T47D (cell line): ENCODE measurements at regions not wholly inside any gene's neighbourhood (a gene's known extent, or its start where the extent isn't known, plus 50 kb on each side); places are given as distances from the start of the nearest gene placed in this dataset.
A peak's percentile ranks its signal among the peaks of the same experiment; 100 is the strongest.
"Not testable (repeated sequence)": the region's sequence is repeated elsewhere in the genome, so short reads cannot be mapped to it uniquely, and the experiment has no call there.

Experiments
- DNase-seq, 2 experiments: peaks; one replicate each; pipeline versions ENCODE4 v3.0.0 to v3.0.0-alpha.2; 2011 to 2012; ENCODE audit warnings: low read depth in 1 of 2, low spot score in 1 of 2
- JUND ChIP-seq: IDR thresholded peaks from 2 replicates; pipeline ENCODE4 v1.6.1; 2012; ENCODE audit warnings: low read depth
- in situ Hi-C: cut with HindIII; loops from 2 replicates; pipeline ENCODE4 v1.10.0; 2016; ENCODE audit warnings: low sequenced_read_pairs, low pct_unique_long_range_greater_than_20kb

GRCh38 chr10:78096486-78096885, 62.8 kb downstream of the RPS24 start:
- DNase-seq, in situ Hi-C loops: not testable (repeated sequence)

GRCh38 chr10:78102593-78102992, 68.9 kb downstream of the RPS24 start:
- in situ Hi-C loops, result not testable (repeated sequence)

GRCh38 chr10:78109210-78109609, 75.5 kb downstream of the RPS24 start:
- TF ChIP-seq JUND, result no peak
- DNase-seq, result no peak
- in situ Hi-C loops, result no loop called here

More at GRCh38 chr10:78102593-78102992, 68.9 kb downstream of the RPS24 start:
- not testable (repeated sequence) for DNase-seq

- no peak for DNase-seq
- TF ChIP-seq JUND, result no peak
- in situ Hi-C loops, result no loop called here
Observed at GRCh38 chr10:78115135-78115853, 81.6 kb downstream of the RPS24 start.

- no peak for DNase-seq
- TF ChIP-seq JUND, result no peak
- in situ Hi-C loops, result no loop called here
Observed at GRCh38 chr10:78116361-78116760, 82.7 kb downstream of the RPS24 start.

GRCh38 chr10:78118591-78118990, 84.9 kb downstream of the RPS24 start:
- in situ Hi-C loops, result no loop called here
- TF ChIP-seq JUND, result no peak
- DNase-seq, result no peak

GRCh38 chr10:78121801-78122200, 88.1 kb downstream of the RPS24 start:
- TF ChIP-seq JUND, result no peak
- no peak for DNase-seq
- in situ Hi-C loops, result no loop called here

GRCh38 chr10:78124167-78124566, 90.5 kb downstream of the RPS24 start:
- DNase-seq, result no peak
- TF ChIP-seq JUND, result no peak
- in situ Hi-C loops, result no loop called here

- no peak for TF ChIP-seq JUND
- in situ Hi-C loops, result no loop called here
- DNase-seq, result no peak
Observed at GRCh38 chr10:78129211-78129610, 95.5 kb downstream of the RPS24 start.

GRCh38 chr10:78130966-78131710, 97.5 kb downstream of the RPS24 start:
- in situ Hi-C loops, result no loop called here
- TF ChIP-seq JUND, result no peak
- DNase-seq, result no peak

GRCh38 chr10:78134773-78135306, 101.2 kb downstream of the RPS24 start:
- in situ Hi-C loops, result no loop called here
- no peak for TF ChIP-seq JUND
- peak in 1 of 2 experiments; percentile 42 for DNase-seq

- in situ Hi-C loops, result no loop called here
- TF ChIP-seq JUND, result no peak
- DNase-seq, result no peak
Observed at GRCh38 chr10:78137147-78137546, 103.5 kb downstream of the RPS24 start.

- no peak for DNase-seq
- TF ChIP-seq JUND, result no peak
- in situ Hi-C loops, result no loop called here
Observed at GRCh38 chr10:78139341-78139740, 105.7 kb downstream of the RPS24 start.
